A172 (cell line): ENCODE measurements at regions not wholly inside any gene's neighbourhood (a gene's known extent, or its start where the extent isn't known, plus 50 kb on each side); places are given as distances from the start of the nearest gene placed in this dataset.

Source experiments
- DNase-seq: peaks from one replicate; pipeline ENCODE4 v3.0.0-alpha.2; 2015; ENCODE audit warnings: low spot score

DNA sequence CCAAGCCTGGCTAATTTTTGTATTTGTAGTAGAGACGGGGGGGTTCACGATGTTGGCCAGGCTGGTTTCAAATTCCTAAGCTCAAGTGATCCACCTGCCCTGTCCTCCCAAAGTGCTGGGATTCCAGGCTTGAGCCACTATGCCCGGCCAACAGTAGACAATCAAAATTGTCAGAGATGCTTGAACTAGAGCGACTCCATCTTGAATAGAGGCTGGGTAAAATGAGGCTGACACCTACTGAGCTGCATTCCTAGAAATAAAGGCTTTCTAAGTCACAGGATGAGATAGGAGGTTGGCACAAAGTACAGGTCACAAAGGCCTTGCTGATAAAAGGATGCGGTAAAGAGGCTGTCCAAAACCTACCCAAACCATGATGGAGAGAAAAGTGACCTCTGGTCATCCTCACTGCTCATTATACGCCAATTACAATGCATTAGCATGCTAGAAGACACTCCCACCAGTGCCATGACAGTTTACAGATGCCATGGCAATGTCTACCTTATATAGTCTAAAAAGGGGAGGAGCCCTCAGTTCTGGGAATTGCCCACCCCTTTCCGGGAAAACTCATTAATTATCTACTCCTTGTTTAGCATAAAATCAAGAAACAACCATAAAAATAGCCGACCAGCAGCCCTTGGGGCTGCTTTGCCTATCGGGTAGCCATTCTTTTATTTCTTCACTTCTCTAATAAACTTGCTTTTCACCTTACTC, 134.5 kb downstream of the BAMBI start:
- DNase-seq: no peak

DNA sequence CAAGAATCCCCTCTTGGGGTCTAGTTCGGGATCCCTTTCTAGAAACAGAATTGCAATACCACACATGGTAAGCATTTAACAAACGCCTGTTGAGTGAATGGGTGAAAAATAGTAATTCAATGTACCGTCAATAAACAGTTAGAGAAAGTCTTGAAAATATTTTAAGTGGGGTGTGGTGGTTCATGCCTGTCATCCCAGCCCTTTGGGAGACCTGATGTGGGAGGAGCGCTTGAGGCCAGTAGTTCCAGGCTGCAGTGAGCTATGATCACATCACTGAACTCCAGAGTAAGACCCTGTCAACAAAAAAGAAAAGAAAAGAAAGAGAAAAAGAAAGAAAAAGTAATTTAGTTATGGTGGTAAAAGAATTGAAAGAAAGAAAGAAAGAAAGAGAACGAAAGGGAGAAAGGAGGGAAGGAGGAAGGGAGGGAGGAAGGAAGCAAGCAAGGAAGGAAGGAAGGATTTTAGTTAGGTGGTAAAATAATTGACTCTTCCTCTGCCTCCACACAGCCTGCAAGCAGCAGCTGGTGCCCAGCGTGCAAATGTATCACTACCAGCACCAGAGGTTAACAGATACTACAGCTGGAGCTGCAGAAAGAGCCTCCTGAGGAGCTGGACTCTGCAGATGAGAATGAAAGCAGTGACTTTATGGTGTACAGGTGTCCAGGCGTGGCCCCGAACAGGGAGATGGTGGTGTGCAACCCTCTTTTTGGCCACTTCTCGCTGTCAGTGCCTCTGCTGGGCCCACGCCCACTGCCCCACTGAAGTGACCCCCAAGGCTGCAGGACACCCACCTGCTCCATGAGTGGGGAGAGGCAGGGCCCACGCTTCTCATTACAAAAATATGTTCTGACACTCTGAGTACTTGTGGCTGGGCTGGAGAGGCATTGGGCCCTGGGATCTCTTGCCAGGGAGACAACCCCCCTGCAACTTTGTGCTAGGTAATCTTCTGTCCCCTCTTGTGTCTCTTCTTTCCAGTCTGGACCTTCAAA, 135.4 kb downstream of the BAMBI start:
- no peak for DNase-seq

DNA sequence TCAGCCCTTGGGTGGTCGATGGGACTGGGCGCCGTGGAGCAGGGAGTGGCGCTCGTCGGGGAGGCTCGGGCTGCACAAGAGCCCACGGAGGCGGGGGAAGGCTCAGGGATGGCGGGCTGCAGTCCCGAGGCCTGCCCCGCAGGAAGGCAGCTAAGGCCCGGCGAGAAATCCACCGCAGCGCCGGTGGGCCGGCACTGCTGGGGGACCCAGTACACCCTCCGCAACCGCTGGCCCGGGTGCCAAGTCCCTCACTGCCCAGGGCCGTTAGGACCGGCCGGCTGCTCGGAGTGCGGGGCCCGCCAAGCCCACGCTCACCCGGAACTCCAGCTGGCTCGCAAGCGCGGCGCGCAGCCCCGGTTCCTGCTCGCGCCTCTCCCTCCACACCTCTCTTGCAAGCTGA, 138.4 kb downstream of the BAMBI start:
- DNase-seq: no peak

DNA sequence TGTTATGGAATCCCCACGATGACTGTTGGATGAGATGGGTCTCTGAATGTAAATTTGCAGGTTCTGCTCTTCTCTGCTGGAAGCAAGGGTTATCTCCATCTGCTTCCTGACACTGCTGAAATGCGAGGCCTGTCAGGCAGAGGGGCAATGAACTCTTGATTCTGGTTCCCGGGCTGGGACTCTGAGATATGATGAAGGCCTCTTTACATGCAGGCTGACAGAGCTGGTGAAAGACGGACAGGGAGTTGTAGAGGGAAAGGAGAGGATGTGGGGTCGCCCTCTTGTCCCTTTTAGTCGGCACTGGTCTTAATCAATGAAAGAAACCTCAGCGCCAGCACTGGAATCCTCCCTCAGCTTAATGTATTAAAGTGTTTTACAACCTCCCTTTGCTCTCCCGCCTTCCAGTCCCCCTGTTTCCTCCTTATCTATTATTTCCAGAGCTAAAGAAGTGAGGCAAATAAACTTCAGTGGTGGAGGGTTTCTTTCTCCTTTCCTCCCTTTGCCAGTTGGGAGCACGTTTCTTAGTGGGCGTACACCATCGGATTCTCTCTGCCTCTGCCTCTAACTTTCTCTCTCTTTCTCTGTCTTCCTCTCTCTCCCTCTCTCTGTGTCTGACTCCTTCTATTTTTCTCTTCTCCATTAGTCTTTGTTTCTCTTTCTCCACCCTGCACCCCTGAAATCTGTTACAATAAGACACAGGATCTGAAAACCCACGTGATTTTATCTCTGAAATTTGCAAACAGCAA, 145.6 kb downstream of the BAMBI start:
- no peak for DNase-seq

DNA sequence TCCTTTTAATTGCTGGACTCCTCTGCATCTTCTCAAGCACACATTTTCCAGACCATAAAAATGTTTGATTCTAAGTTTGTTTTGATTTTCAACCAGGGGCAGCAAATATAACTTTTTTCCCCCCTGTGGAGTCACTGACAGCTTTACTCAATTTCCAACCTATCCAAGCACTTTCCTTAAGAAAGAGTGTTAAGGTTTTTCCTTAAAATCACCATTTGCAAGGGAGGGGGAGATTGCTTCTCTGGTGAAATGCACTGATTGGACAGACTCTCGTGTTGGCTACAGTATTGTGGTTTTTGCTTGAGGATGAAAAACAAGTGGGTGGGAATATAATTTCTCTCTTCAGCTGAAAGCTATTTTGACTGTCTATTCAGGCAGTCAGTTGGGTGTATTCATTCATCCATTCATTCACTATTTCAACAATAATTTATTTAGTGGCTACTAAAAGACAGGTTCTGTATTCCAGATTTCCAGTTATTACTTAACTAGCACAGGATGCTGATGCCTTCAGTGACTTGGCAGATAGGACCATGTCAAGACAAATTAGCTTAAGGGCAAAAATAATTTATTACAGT, 146.3 kb downstream of the BAMBI start:
- no peak for DNase-seq

DNA sequence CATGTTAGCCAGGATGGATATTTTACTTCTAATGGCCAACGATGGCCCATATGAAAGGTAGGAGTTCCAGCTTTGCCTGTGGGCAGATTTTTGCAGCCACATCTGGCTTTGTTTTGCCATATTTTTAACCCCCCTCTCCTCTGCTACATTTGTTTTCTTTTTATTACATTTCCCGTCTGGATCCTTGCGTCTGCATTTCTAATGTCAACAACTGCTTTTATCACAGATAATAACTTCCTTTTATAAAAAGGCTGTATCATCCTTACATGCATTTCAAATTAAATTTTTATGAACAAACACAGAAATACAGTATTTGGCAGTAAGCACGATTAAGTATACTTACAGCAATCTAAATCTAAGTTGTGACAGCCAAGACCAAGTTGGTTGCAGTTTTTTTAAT, 156.0 kb downstream of the BAMBI start:
- no peak for DNase-seq

DNA sequence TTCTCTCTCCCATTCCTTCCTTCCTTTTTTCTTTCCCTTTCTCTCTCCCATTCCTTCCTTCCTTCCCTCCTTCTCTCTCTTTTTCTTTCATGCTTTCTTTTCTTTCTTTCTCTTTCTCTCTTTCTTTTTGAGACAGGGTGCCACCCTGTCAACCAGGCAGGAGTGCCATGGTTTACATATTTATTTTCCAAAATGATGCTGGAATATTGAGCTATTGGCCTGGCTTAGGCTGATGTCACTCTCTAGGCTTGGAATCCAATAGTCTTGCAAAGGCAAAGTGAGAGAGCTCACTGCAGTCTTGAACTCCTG, 159.1 kb downstream of the BAMBI start:
- no peak for DNase-seq

DNA sequence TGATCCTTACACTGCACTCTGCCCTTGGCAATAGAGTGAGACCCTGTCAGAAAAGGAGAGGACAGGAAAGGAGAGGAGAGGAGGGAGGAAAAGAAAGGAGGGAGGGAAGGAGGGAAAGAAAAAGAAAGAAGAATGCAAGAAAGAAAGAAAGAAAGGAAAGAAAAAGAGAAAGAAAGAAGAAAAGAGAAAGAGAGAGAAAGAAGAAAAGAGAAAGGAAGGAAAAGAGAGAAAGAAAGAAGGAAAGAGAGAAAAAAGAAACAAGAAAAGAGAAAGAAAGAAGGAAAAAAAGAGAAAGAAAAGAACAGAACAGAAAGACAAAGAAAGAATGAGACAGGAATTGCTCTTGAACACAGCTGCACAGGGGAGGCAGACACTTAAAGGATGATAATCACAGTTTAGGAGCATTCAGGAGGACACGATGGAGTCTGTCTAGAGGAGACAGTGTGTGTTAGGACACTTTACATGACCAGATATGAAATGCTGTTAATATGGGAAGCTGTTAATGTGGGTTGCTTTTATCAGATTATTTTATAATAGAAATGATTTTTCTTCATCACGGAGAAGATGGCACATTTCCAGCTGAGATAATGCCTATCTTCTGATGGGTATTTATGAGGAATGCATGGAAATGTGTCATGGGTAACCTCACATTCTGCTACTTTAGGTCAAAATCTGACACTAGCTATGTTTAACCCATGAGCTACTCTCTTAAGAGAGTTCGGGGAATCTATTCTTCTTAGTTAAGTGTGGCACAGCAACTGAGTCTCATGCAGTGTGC, 160.5 kb downstream of the BAMBI start:
- DNase-seq: no peak

DNA sequence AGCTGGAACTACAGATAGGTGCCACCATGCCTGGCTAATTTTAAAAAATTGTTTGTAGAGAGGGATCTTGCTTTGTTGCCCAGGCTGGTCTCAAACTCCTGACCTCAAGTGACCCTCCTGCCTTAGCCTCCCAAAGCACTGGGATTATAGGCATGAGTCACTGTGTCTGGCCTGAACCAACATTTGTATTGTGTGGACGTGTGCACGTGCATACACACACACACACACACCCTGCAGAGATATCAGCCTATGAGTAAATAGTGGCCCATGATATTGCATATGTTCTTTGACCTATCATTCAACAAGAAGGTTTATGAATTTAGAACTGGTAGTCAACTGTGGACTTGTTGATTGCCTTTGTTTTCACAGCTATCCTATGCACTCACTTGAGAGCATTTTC, 161.6 kb downstream of the BAMBI start:
- peak; percentile 33 for DNase-seq

DNA sequence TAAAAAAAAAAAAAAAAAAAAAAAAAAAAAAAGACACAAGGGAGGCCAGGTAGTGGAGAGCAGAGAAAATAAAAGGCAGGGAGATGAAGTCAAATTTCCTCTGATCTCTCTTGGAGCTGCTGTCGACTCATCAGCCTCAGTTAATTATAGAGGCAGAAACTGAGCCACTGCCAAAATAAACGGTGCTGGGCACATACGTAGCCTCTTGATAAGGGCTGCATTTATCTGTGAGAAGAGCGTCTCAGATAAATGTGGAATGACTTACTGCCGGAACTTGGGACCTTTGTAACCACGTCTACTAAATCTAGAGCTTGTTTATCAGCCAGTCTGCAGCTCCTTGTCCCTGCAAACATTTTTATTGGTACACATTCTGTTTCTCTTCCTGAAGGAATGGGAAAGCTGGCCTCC, 162.3 kb downstream of the BAMBI start:
- DNase-seq: peak; percentile 92

DNA sequence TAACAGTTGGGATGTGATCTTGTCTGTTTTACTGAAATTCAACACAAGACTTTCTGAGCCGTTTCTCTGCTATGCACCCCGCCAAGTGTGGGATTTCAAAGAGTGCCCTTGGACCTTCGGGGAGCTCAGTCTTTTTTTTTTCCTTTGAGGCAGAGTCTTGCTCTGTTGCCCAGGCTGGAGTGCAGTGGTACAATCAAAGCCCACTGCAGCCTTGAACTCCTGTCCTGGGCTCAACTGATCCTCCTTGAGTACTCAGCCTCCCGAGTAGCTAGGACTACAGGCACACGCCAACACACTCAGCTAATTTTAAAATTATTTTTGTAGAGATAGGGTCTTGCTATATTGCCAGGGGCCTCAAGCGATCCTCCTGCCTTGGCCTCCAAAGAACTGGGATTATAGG, 162.9 kb downstream of the BAMBI start:
- DNase-seq: no peak

DNA sequence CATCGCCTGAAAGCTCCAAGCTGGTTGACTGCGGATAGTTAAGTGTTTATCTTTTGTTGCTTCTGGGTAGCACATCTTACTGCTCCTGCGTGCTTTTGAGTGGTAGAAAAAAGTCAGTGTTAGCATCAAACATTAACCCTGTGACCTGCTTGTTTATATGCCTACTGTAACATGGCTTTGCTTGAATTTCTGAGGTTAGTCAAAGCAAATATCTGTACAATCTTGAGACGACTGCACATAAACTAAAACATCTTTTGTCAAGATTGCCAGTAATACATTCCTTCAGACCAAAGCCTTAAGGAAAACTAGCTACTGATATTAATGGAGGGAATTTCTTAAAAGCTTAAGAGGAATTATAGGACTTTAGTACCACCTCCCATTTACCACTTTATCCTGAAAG, 163.7 kb downstream of the BAMBI start:
- DNase-seq: no peak

DNA sequence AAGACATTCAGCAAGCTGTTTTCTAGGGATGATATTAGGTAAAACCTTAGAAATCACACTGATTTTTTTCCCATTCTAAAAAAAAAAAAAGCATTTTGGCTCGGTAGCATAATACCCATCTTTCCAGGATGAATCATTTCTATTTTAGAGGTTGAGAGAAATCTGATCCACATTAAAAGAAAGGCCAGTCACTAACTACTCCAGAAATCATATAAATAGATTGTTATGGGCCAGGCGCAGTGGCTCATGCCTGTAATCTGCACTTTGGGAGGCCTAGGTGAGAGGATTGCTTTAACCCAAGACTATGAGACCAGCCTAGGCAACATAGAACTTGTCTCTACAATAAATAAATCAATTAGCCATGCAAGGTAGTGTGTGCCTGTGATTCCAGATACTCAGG, 164.3 kb downstream of the BAMBI start:
- peak; percentile 53 for DNase-seq

DNA sequence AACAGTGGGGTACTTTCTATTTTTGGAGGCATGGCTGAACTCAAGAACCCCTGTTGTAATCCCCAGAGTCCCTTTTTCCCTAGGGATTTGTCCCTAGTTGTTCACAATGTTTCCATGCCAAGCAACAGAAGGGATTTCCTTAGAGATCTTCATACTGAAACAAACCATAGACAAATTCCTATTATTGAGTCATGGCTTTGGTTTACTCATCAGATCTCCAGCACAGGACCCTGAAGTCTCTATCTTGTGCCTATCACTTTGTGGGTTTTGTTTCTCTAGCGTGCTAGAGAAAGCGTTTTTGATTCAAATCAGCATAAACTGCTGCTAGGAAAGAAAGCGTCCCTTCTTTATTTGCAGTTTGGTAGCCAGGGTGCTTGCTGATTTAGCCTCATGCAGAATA, 165.0 kb downstream of the BAMBI start:
- DNase-seq: peak; percentile 70

DNA sequence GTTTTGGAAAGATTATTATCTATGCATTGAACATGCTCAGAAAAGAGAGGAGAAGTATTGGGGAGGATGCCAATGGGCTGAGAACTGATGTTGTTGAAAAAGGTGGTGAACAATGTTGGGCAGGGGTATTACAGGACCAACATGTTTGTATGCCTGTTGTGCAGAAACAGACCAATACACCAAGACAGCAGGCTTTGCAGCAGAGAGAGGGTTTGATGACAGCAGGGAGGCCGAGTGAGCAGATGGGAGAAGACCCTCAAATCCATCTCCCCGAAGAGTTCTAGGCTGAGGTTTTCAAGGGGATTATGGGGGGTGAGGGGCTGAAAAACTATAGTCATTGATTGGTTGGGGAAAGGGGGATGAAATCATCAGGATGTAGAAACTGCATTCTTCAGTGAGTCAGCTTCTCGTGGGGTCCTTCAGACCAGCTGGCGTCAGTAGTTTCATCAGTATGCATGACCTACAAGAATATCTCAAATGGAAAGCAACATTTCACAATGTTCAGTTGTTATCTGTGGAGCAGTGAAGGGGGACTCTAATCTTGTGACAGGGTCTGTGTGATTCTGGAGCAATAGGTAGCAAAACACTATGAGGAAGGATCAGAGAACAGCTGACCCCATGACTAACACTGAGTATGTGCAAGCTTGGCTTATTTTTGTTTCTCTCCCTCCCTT, 167.8 kb downstream of the BAMBI start:
- DNase-seq: peak; percentile 11

DNA sequence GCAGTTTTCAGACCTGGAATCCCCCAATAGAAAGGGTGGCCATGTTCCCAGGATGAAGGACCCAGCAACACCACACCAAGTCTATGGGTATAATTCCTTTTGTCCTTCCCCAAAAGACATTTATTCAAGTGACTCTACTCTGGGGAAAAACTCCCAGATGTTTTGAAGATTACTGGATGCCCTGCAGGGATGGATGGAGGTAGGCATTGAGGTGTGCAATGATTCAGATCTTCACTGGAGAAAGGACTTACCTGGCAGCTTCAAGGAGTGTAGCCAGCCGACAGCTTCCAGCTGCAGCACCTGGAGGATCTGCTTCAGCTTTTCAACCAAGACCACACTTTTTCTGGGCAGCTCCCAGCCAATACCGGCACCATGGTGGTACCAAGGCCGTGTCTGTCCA, 172.0 kb downstream of the BAMBI start:
- no peak for DNase-seq

DNA sequence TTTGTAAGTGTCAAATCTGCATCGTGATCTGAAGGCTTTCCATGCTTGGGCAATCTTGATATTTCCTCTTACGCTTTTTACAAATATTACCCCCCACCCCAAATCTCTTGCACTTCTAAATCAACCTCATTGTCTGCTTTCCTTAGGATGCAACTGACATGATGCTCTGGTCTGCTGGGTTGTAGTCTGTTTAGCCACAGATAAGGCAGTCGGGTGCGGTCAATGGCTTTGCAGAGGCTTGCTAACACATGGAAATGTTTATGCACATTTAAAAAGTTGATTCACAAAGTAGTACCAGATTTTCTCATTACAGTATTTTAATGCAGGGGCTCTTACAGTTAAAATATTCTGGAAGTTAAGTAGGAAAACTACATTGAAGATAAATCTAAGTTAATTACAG, 172.5 kb downstream of the BAMBI start:
- no peak for DNase-seq

DNA sequence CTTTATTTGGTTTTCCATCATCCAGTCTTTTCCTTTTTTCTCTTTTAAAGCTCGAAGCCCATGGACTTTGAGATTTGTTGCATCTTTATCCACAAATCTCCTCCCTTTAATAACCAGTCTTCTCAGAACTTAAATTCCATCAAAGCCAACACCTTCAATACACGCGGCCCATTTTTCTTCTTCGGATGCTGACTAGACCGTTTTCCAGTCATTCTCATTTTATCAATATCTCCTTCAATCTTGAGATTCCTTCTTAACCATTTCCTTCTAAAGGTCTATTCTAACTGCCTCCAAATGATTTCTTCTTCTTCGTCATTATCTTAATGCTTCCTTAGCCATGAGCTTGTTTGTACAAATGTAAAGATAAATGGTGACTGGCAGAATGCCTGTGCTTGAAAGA, 173.5 kb downstream of the BAMBI start:
- DNase-seq: no peak

DNA sequence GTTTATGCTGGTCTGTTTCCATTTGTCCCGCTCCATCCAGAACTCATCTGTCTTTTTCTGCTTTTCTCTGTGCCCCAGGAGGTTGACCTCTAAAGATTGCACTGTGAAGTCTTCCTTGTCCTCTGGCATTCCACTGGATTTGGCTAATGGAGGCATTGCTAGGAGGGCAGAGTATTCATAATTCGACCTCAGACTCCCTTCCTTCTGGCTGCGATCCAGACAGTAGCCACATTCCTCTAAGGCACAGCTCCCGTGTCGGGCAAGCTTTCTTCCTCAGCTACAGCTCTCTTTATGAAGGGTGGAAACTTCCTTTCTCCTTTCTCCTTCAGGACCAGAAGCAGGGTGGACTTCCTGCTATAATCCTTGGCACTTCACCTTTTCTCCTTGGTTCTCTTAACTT, 175.9 kb downstream of the BAMBI start:
- DNase-seq: peak; percentile 35

DNA sequence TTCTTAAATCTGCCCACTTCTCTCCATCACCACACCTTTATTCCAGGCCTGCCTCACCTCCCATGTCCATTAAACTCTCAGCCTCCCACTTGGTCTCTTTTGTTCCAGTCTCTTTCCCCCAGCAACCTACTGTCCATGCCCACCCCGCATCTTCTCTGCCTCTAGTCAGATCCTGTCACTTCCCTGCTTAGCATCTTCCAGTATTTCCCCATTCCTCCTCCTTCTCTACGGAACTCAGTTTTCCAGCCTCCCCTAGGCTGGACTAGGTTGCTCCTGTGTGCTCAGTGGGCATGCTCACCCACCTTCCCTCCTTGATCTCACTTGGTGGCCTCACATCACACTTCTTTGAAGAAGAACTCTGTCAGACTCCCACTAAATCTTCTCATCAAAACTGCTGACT, 179.8 kb downstream of the BAMBI start:
- DNase-seq: no peak

DNA sequence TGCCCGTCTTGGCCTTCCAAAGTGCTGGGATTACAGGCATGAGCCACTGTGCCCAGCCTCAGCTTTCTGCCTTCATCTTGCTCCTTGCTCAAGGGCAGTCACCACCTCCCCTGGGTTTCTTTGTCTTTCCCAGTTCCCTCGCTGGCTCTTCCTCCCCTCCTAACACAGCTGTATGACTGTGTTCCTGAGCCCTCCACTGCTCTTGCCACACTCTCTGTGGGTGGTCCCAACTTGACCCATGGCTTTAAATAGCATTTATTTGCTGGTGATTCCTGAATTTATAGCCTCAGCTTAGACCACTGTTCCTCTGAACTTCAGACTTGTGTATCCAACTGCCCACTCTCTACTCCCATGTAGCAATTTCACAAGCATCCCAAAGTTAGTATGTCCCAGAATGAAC, 181.3 kb downstream of the BAMBI start:
- DNase-seq: no peak
